Embryonic facial prominence (tissue), 1 donor: ENCODE measurements at regions not wholly inside any gene's neighbourhood (a gene's known extent, or its start where the extent isn't known, plus 50 kb on each side); places are given as distances from the start of the nearest gene placed in this dataset.
"Not testable (repeated sequence)": the region's sequence is repeated elsewhere in the genome, so short reads cannot be mapped to it uniquely, and the experiment has no call there.

ENCODE experiments used
- DNase-seq: peaks from one replicate; pipeline ENCODE4 v3.0.0-alpha.2; 2016; ENCODE audit errors: extremely low spot score

- no peak for DNase-seq
Measured at GRCh38 chr9:105978336-105978735, 284.0 kb downstream of the TMEM38B start.

- DNase-seq, result no peak
Measured at GRCh38 chr9:105978826-105979225, 284.5 kb downstream of the TMEM38B start.

GRCh38 chr9:105979290-105979689 is 284.9 kb downstream of the TMEM38B start:
- no peak for DNase-seq

- no peak for DNase-seq
Measured at GRCh38 chr9:105984714-105985113, 290.4 kb downstream of the TMEM38B start.

GRCh38 chr9:105993116-105993854 is 298.9 kb downstream of the TMEM38B start:
- no peak for DNase-seq

- DNase-seq, result no peak
Measured at GRCh38 chr9:105993921-105994715, 299.8 kb downstream of the TMEM38B start.

GRCh38 chr9:105994970-105995369 is 300.6 kb downstream of the TMEM38B start:
- no peak for DNase-seq

- DNase-seq, result no peak
Measured at GRCh38 chr9:106017198-106017740, 322.9 kb downstream of the TMEM38B start.

- no peak for DNase-seq
Measured at GRCh38 chr9:106019039-106019680, 324.8 kb downstream of the TMEM38B start.

GRCh38 chr9:106019702-106020101 is 325.4 kb downstream of the TMEM38B start:
- no peak for DNase-seq

GRCh38 chr9:106020186-106020585 is 325.8 kb downstream of the TMEM38B start:
- DNase-seq, result no peak

- no peak for DNase-seq
Measured at GRCh38 chr9:106023455-106023854, 329.1 kb downstream of the TMEM38B start.

- no peak for DNase-seq
Measured at GRCh38 chr9:106025453-106025852, 331.1 kb downstream of the TMEM38B start.

- DNase-seq, result not testable (repeated sequence)
Measured at GRCh38 chr9:106030146-106030545, 335.8 kb downstream of the TMEM38B start.

GRCh38 chr9:106032978-106033377 is 338.6 kb downstream of the TMEM38B start:
- no peak for DNase-seq

- no peak for DNase-seq
Measured at GRCh38 chr9:106035806-106036205, 341.5 kb downstream of the TMEM38B start.

- DNase-seq, result no peak
Measured at GRCh38 chr9:106038266-106039001, 344.1 kb downstream of the TMEM38B start.

GRCh38 chr9:106039151-106039935 is 345.0 kb downstream of the TMEM38B start:
- no peak for DNase-seq

- not testable (repeated sequence) for DNase-seq
Measured at GRCh38 chr9:106041920-106042319, 347.6 kb downstream of the TMEM38B start.

GRCh38 chr9:106051545-106051944 is 357.2 kb downstream of the TMEM38B start:
- DNase-seq, result no peak

GRCh38 chr9:106052166-106052565 is 357.8 kb downstream of the TMEM38B start:
- DNase-seq, result no peak
